Mesendoderm (in vitro differentiated cells): ENCODE measurements at regions not wholly inside any gene's neighbourhood (a gene's known extent, or its start where the extent isn't known, plus 50 kb on each side); places are given as distances from the start of the nearest gene placed in this dataset.

ENCODE experiments used
- DNase-seq: peaks from one replicate; pipeline ENCODE4 v3.0.0; 2013
- H2AK5ac ChIP-seq: 2 replicates; pipeline ENCODE4 v1.6.1; 2013; ENCODE audit warnings: low read length, inconsistent platforms
- H2BK120ac ChIP-seq: 2 replicates; pipeline ENCODE4 v1.6.1; 2013; ENCODE audit warnings: low read depth, mild to moderate bottlenecking, low read length, moderate library complexity, mixed read lengths
- H2BK15ac ChIP-seq: replicated peaks from 2 replicates; pipeline ENCODE4 v1.6.1; 2013; ENCODE audit warnings: low read depth, mild to moderate bottlenecking, moderate library complexity
- H2BK5ac ChIP-seq: 2 replicates; pipeline ENCODE4 v1.6.1; 2013; ENCODE audit warnings: low read length, inconsistent platforms
- H3K18ac ChIP-seq: 2 replicates; pipeline ENCODE4 v1.6.1; 2013; ENCODE audit warnings: mild to moderate bottlenecking, low read length, mixed read lengths
- H3K23ac ChIP-seq: one replicate; pipeline ENCODE4 v1.6.1; 2013; ENCODE audit warnings: low read length
- H3K27ac ChIP-seq: 2 replicates; pipeline ENCODE4 v1.5.1; 2013; ENCODE audit warnings: low read depth, mild to moderate bottlenecking, inconsistent platforms, low read length, moderate library complexity
- H3K27me3 ChIP-seq: 2 replicates; pipeline ENCODE4 v1.6.1; 2013; ENCODE audit warnings: low read length, control low read depth, mild to moderate bottlenecking, inconsistent platforms; ENCODE audit not compliant: insufficient read depth, poor library complexity
- H3K36me3 ChIP-seq: 2 replicates; pipeline ENCODE4 v1.6.1; 2013; ENCODE audit warnings: low read length, inconsistent platforms; ENCODE audit not compliant: control insufficient read depth, insufficient read depth
- H3K4ac ChIP-seq: one replicate; pipeline ENCODE4 v1.6.1; 2013; ENCODE audit warnings: low read depth, mild to moderate bottlenecking, low read length, moderate library complexity
- H3K4me1 ChIP-seq: 2 replicates; pipeline ENCODE4 v1.6.1; 2013; ENCODE audit warnings: low read depth, low read length, inconsistent platforms; ENCODE audit not compliant: control insufficient read depth
- H3K4me2 ChIP-seq: 2 replicates; pipeline ENCODE4 v1.6.1; 2013; ENCODE audit warnings: low read length
- H3K4me3 ChIP-seq: 2 replicates; pipeline ENCODE4 v1.5.1; 2013; ENCODE audit warnings: mild to moderate bottlenecking, low read length
- H3K56ac ChIP-seq: one replicate; pipeline ENCODE4 v1.6.1; 2013; ENCODE audit warnings: low read length
- H3K79me1 ChIP-seq: 2 replicates; pipeline ENCODE4 v1.6.1; 2013; ENCODE audit warnings: low read length, inconsistent platforms
- H3K79me2 ChIP-seq: 2 replicates; pipeline ENCODE4 v1.6.1; 2013; ENCODE audit warnings: mild to moderate bottlenecking, low read length; ENCODE audit not compliant: control insufficient read depth, insufficient read depth
- H3K9ac ChIP-seq: 2 replicates; pipeline ENCODE4 v1.6.1; 2013; ENCODE audit warnings: low read length, inconsistent platforms
- H4K5ac ChIP-seq: one replicate; pipeline ENCODE4 v1.6.1; 2013; ENCODE audit warnings: low read length
- H4K8ac ChIP-seq: one replicate; pipeline ENCODE4 v1.6.1; 2013; ENCODE audit warnings: low read depth, mild to moderate bottlenecking, control low read depth, low read length, moderate library complexity
- WGBS: extraction: QIAGEN DNeasy Blood & Tissue Kit; methylation state at CpG from one replicate; pipeline ENCODE4 v1.1.7; 2013; ENCODE audit warnings: low lambda C conversion rate, missing lambda C conversion rate; ENCODE audit not compliant: insufficient coverage; ENCODE audit errors: extremely low coverage; 5-methylcytosine and 5-hydroxymethylcytosine counted together

- Histone ChIP-seq H3K4me1 (peaks cover 10% of the 10 kb centered on the region), H3K4ac (no peak overlapping the region), H4K5ac (no peak overlapping the region), H3K36me3 (no peaks in the 10 kb centered on the region), H3K9ac (no peak overlapping the region), H3K18ac (no peak overlapping the region), H2BK120ac (no peak overlapping the region), H3K27me3 (no peaks in the 10 kb centered on the region), H3K4me2 (no peak overlapping the region), H3K23ac (no peak overlapping the region), H4K8ac (no peak overlapping the region), H3K27ac (no peak overlapping the region), H2BK5ac (no peak overlapping the region), H3K4me3 (no peak overlapping the region), H2AK5ac (no peak overlapping the region), H3K79me2 (no peaks in the 10 kb centered on the region), H3K56ac (no peak overlapping the region), H3K79me1 (no peaks in the 10 kb centered on the region), H2BK15ac (no peak overlapping the region)
- DNase-seq, result no peak
- WGBS, result no CpG with 5 or more reads among the region's 4 CpGs
Observed at GRCh38 chr6:43934183-43934802, 164.3 kb downstream of the VEGFA start.

GRCh38 chr6:43933148-43933885 is 163.3 kb downstream of the VEGFA start:
- Histone ChIP-seq H3K18ac (no peak overlapping the region), H3K4me1 (peaks cover 10% of the 10 kb centered on the region), H3K4ac (peak overlapping the region; percentile 10), H3K79me1 (no peaks in the 10 kb centered on the region), H2AK5ac (no peak overlapping the region), H3K56ac (peak overlapping the region; percentile 53), H4K8ac (no peak overlapping the region), H3K27me3 (no peaks in the 10 kb centered on the region), H4K5ac (no peak overlapping the region), H3K23ac (no peak overlapping the region), H2BK5ac (no peak overlapping the region), H3K9ac (no peak overlapping the region), H2BK120ac (no peak overlapping the region), H3K4me2 (no peak overlapping the region), H3K79me2 (no peaks in the 10 kb centered on the region), H3K27ac (no peak overlapping the region), H2BK15ac (no peak overlapping the region), H3K4me3 (no peak overlapping the region), H3K36me3 (no peaks in the 10 kb centered on the region)
- no peak for DNase-seq
- no CpG with 5 or more reads among the region's 19 CpGs for WGBS

- no peaks in the 10 kb centered on the region for H3K79me1 ChIP-seq
- no peak overlapping the region for H3K4ac ChIP-seq
- H2AK5ac ChIP-seq, result no peak overlapping the region
- no peak for DNase-seq
- peaks cover 9% of the 10 kb centered on the region for H3K4me1 ChIP-seq
- H4K5ac ChIP-seq, result no peak overlapping the region
- no peak overlapping the region for H4K8ac ChIP-seq
- no peak overlapping the region for H2BK15ac ChIP-seq
- no CpG with 5 or more reads among the region's 13 CpGs for WGBS
- no peak overlapping the region for H3K4me2 ChIP-seq
- no peak overlapping the region for H3K23ac ChIP-seq
- H2BK120ac ChIP-seq, result no peak overlapping the region
- no peak overlapping the region for H3K18ac ChIP-seq
- H3K27me3 ChIP-seq, result no peaks in the 10 kb centered on the region
- no peak overlapping the region for H3K9ac ChIP-seq
- no peak overlapping the region for H3K27ac ChIP-seq
- H2BK5ac ChIP-seq, result no peak overlapping the region
- peak overlapping the region; percentile 10 for H3K56ac ChIP-seq
- H3K36me3 ChIP-seq, result no peaks in the 10 kb centered on the region
- no peaks in the 10 kb centered on the region for H3K79me2 ChIP-seq
- H3K4me3 ChIP-seq, result no peak overlapping the region
Observed at GRCh38 chr6:43932259-43933147, 162.5 kb downstream of the VEGFA start.

- Histone ChIP-seq H3K9ac (no peak overlapping the region), H3K27ac (no peak overlapping the region), H3K4me1 (peaks cover 7% of the 10 kb centered on the region), H2BK15ac (no peak overlapping the region), H4K5ac (no peak overlapping the region), H3K27me3 (no peaks in the 10 kb centered on the region), H2BK5ac (no peak overlapping the region), H3K36me3 (no peaks in the 10 kb centered on the region), H4K8ac (no peak overlapping the region), H3K56ac (no peak overlapping the region), H2BK120ac (no peak overlapping the region), H3K23ac (no peak overlapping the region), H3K79me1 (no peaks in the 10 kb centered on the region), H3K79me2 (no peaks in the 10 kb centered on the region), H2AK5ac (no peak overlapping the region), H3K4me3 (no peak overlapping the region), H3K4me2 (no peak overlapping the region), H3K18ac (no peak overlapping the region), H3K4ac (no peak overlapping the region)
- no peak for DNase-seq
- WGBS, result no CpG with 5 or more reads among the region's 6 CpGs
Observed at GRCh38 chr6:43931201-43931600, 161.2 kb downstream of the VEGFA start.

DNA sequence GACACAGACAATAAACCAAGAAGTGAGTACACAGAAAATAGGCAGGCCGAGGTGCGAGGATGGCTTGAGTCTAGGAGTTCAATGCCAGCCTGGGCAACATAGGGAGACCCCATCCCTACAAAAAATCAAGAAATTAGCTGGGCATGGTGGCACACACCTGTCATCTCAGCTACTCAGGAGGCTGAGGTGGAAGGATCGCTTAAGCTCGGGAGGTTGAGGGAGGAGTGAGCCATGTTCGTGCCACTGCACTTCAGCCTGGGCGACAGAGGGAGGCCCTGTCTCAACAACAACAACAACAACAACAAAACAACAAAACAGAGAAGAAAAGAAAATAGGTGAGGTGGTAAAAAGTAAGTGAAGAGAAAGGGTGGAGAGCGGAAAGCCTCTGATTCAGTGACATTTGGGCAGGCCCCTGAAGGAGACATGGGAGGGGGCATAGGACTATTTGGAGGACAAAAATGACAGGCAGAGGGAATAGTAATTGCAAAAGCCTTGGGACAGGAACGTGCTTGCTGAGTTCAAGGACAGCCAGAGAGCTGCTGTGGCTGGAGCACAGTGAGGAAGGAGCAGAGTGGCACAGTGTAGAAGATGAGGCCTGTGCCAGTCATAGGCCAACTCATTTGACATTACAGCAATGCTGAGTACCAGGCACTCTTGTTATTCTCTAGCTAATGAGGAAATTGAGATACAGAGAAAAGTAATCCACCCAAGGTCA is 160.6 kb downstream of the VEGFA start:
- no peak overlapping the region for H3K18ac ChIP-seq
- no peak overlapping the region for H3K23ac ChIP-seq
- no peak overlapping the region for H4K8ac ChIP-seq
- no peak overlapping the region for H2BK120ac ChIP-seq
- H2BK15ac ChIP-seq, result no peak overlapping the region
- no peak overlapping the region for H2AK5ac ChIP-seq
- H3K27ac ChIP-seq, result no peak overlapping the region
- H2BK5ac ChIP-seq, result no peak overlapping the region
- no peak overlapping the region for H3K56ac ChIP-seq
- no peak overlapping the region for H3K9ac ChIP-seq
- no peaks in the 10 kb centered on the region for H3K79me2 ChIP-seq
- peaks cover 6% of the 10 kb centered on the region for H3K4me1 ChIP-seq
- no peak overlapping the region for H3K4me2 ChIP-seq
- no CpG with 5 or more reads among the region's 8 CpGs for WGBS
- no peak overlapping the region for H4K5ac ChIP-seq
- no peaks in the 10 kb centered on the region for H3K79me1 ChIP-seq
- no peaks in the 10 kb centered on the region for H3K36me3 ChIP-seq
- H3K27me3 ChIP-seq, result no peaks in the 10 kb centered on the region
- no peak for DNase-seq
- no peak overlapping the region for H3K4me3 ChIP-seq
- H3K4ac ChIP-seq, result no peak overlapping the region
